ENCODE measurements at regions not wholly inside any gene's neighbourhood (a gene's known extent, or its start where the extent isn't known, plus 50 kb on each side); places are given as distances from the start of the nearest gene placed in this dataset.

DNA sequence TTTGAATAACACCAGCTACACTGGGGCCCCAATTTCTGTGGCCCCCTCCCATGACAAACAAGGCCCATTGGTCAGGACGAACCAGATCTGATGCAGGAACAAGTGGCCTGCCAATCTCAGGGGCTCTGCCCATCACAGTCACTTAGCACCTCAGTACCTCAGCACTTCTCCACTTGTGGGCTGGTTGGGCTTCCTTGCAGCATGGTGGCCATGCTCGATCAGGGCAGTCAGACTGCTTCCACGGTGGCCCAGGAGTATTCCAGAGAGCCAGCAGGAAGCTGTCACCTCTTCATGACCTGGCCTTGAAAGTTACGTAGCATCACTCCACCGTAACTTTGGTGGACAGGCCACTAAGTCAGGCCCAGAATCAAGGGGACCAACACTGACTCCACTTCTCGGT, 206.5 kb downstream of the AUH start:
- H3K36me3 Mint-ChIP-seq (ENCODE audit: insufficient read depth, unreplicated experiment) = no peaks in the 10 kb centered on the region
- H3K9me3 Mint-ChIP-seq (ENCODE audit: low read depth, unreplicated experiment) = no peaks in the 10 kb centered on the region
- intact Hi-C loops (cut with micrococcal nuclease; ENCODE audit: unreplicated experiment) = no loop called here
- no peaks in the 10 kb centered on the region for H3K27me3 Mint-ChIP-seq (ENCODE audit: unreplicated experiment)
- BruUV-seq (replicated peaks) = no TSS peak
- no peak for DNase-seq
- no peak overlapping the region for H3K27ac Mint-ChIP-seq (ENCODE audit: unreplicated experiment)
- no peak overlapping the region for H3K4me3 Mint-ChIP-seq (ENCODE audit: low read depth, unreplicated experiment)
- TF ChIP-seq, protein P1, sequence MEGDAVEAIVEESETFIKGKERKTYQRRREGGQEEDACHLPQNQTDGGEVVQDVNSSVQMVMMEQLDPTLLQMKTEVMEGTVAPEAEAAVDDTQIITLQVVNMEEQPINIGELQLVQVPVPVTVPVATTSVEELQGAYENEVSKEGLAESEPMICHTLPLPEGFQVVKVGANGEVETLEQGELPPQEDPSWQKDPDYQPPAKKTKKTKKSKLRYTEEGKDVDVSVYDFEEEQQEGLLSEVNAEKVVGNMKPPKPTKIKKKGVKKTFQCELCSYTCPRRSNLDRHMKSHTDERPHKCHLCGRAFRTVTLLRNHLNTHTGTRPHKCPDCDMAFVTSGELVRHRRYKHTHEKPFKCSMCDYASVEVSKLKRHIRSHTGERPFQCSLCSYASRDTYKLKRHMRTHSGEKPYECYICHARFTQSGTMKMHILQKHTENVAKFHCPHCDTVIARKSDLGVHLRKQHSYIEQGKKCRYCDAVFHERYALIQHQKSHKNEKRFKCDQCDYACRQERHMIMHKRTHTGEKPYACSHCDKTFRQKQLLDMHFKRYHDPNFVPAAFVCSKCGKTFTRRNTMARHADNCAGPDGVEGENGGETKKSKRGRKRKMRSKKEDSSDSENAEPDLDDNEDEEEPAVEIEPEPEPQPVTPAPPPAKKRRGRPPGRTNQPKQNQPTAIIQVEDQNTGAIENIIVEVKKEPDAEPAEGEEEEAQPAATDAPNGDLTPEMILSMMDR (IDR thresholded peaks at IDR 0.05; ENCODE audit: unreplicated experiment) = no peak
- CTCF ChIA-PET = no interaction called here
- H3K4me1 Mint-ChIP-seq (ENCODE audit: low read depth, unreplicated experiment) = no peaks in the 10 kb centered on the region

DNA sequence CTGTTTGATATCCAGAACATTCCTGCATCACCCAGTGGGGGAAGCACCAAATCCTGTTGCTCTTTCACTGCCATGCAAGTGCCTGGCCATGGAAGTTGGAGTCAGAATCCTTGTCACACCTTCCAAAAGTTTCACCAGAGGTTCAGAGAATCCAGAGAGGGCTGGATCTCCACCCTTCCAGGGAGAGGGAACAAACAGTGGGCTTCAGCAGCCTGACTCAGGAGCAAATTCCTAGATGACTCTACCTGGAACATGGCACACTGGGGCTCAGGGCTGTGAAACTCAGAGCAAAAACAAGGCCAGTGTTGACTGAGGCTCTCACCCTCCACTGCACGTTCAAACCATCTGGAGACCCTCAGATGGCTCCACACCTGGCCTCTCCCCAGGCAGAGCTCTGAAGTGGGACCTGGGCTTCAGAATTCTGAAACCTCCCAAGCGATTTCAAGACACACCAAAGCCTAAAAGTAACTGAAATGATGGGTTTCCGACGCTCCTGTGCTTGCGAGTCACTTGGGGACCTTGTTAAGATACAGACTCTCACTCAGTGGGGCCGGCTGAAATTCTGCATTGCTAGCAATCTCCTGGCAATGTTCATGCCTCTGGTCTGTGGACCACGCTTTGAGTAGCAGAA, 205.9 kb downstream of the AUH start:
- H3K4me3 Mint-ChIP-seq (ENCODE audit: low read depth, unreplicated experiment) = no peak overlapping the region
- no peak for DNase-seq
- no peaks in the 10 kb centered on the region for H3K4me1 Mint-ChIP-seq (ENCODE audit: low read depth, unreplicated experiment)
- CTCF ChIA-PET = no interaction called here
- H3K36me3 Mint-ChIP-seq (ENCODE audit: insufficient read depth, unreplicated experiment) = no peaks in the 10 kb centered on the region
- intact Hi-C loops (cut with micrococcal nuclease; ENCODE audit: unreplicated experiment) = no loop called here
- TF ChIP-seq, protein P1 (IDR thresholded peaks at IDR 0.05; ENCODE audit: unreplicated experiment) = no peak
- no peaks in the 10 kb centered on the region for H3K27me3 Mint-ChIP-seq (ENCODE audit: unreplicated experiment)
- H3K9me3 Mint-ChIP-seq (ENCODE audit: low read depth, unreplicated experiment) = no peaks in the 10 kb centered on the region
- no peak overlapping the region for H3K27ac Mint-ChIP-seq (ENCODE audit: unreplicated experiment)
- BruUV-seq (replicated peaks) = no TSS peak

DNA sequence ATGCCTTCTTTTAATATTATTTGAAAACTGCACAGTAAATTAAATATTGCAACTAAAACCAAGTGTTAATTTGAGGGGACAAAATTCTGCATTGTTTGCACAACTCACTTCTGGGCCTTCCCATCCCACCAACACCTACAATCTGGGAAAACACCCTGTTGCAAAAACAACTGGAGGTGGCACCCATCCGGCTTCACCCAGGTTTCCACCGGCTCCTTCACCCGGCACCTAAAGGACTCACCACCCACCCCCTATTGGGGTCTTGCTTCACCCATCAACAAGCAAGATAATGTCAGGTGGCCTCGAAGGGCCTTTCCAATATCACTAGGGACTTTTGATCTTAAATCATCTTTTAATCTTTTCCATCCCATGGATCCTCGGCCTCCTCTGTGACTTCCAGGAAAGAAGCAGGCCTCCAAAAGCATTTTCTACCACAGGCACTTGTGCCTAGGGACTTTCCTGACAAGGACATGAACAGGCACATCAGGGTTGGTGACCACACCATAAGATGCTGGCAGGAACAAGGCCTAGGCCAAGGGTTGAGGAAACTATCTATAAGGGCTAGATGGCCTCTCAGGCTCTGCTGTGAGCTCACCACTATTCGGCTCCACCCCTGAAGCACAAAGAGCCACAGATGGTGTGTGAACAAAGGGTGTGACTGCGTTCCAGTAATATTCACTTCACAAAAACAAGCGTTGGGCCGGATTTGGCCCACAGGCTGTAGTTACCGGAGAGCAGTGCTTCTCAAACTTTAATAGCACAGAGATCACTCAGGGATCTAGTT, 205.1 kb downstream of the AUH start:
- BruUV-seq (replicated peaks) = no TSS peak
- Mint-ChIP-seq H3K36me3 (ENCODE audit: insufficient read depth, unreplicated experiment) (no peaks in the 10 kb centered on the region), H3K4me3 (ENCODE audit: low read depth, unreplicated experiment) (no peak overlapping the region), H3K27ac (ENCODE audit: unreplicated experiment) (no peak overlapping the region), H3K9me3 (ENCODE audit: low read depth, unreplicated experiment) (no peaks in the 10 kb centered on the region), H3K27me3 (ENCODE audit: unreplicated experiment) (no peaks in the 10 kb centered on the region), H3K4me1 (ENCODE audit: low read depth, unreplicated experiment) (no peaks in the 10 kb centered on the region)
- intact Hi-C loops (cut with micrococcal nuclease; ENCODE audit: unreplicated experiment) = no loop called here
- TF ChIP-seq, protein P1 (IDR thresholded peaks at IDR 0.05; ENCODE audit: unreplicated experiment) = no peak
- DNase-seq = no peak
- CTCF ChIA-PET = no interaction called here

DNA sequence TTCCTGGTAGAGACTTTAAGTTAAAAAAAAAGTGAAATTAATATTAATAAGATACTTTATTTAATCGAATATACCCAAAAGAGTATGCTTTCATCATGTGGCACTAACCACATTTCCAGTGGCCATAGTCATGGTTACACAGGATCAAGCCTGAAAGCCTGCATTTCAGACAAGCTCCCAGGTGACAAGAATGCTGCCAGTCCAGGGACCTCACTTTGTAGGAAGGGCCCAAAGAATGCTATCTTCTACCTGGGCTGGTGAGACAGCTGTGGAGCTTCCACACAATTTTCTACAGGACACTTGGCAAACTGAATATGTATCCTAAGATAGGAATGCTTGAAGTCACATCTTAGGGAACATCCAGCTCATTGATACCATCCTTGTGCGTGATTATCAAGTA, 203.8 kb downstream of the AUH start:
- Mint-ChIP-seq H3K4me1 (ENCODE audit: low read depth, unreplicated experiment) (no peaks in the 10 kb centered on the region), H3K27me3 (ENCODE audit: unreplicated experiment) (no peaks in the 10 kb centered on the region), H3K36me3 (ENCODE audit: insufficient read depth, unreplicated experiment) (no peaks in the 10 kb centered on the region), H3K9me3 (ENCODE audit: low read depth, unreplicated experiment) (no peaks in the 10 kb centered on the region), H3K27ac (ENCODE audit: unreplicated experiment) (no peak overlapping the region), H3K4me3 (ENCODE audit: low read depth, unreplicated experiment) (no peak overlapping the region)
- intact Hi-C loops (cut with micrococcal nuclease; ENCODE audit: unreplicated experiment) = no loop called here
- CTCF ChIA-PET = interaction anchor here (0.6 kb wide), 1 partner anchor 578 kb away, joined by 3 read pairs; no protein-coding TSS in a partner anchor
- DNase-seq = no peak
- no TSS peak for BruUV-seq (replicated peaks)
- TF ChIP-seq, protein P1 (IDR thresholded peaks at IDR 0.05; ENCODE audit: unreplicated experiment) = no peak

All from Calu3 (cell line).